GM21528 (cell line): ENCODE measurements at regions not wholly inside any gene's neighbourhood (a gene's known extent, or its start where the extent isn't known, plus 50 kb on each side); places are given as distances from the start of the nearest gene placed in this dataset.
"Not testable (repeated sequence)": the region's sequence is repeated elsewhere in the genome, so short reads cannot be mapped to it uniquely, and the experiment has no call there.

Source experiments
- ATAC-seq: cut with Tn5 transposase; IDR thresholded peaks from one replicate; pipeline ENCODE4 v1.9.1; 2021; ENCODE audit warnings: mild to moderate bottlenecking, moderate library complexity; ENCODE audit not compliant: unreplicated experiment, low FRiP score

GRCh38 chr7:16933296-16934279 lies 51.8 kb upstream of the AGR3 start:
- ATAC-seq, result no peak

DNA sequence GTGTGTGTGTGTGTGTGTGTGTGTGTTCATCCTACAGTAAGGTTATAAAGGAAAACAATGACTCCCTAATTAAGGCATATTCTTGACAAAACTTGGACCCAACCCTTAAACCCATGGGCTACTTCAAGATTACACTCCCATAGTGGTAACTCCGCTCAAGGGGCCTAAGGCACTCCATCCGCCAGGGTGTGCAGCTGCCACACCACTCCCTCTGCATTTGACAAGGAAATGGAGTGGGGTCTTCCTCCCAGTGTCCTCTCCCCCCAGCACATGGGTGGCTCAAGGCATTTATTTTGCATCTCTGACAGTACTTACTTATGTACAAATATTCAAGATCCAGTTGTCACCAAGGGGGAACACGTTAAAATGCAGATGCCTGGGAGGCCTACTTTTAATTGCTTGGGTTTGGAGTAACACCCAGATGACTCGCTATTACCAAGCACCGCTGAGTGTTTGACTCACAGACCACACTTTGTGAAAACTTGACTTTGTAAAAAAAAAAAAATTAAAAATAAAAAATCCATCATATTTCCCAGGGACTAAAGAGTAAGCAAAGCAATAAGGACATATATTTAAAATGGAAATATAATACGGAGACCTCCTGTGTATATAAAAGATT lies 53.0 kb upstream of the AGR3 start:
- ATAC-seq, result no peak

- ATAC-seq, result no peak
Measured at GRCh38 chr7:16935341-16935735, 53.6 kb upstream of the AGR3 start.

- no peak for ATAC-seq
Measured at GRCh38 chr7:16936626-16937422, 55.0 kb upstream of the AGR3 start.

DNA sequence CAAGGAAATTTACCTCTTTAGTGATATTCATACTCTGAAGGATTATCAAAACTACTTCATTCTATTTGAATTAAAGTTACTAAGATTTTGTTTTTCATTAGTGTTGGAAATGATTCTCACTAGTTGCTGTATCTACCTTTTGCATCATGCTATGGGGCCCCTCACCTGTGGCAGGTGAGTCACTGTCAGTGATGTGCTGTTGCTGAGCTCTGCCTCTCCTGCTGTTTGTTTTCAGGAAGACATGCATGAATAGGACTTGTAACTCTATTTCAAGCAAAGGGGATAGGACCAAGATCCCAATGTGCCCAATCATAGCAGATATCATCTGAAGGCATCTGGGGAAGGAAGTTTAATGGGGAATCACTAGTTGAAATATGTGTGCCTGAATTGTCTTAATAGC lies 57.4 kb upstream of the AGR3 start:
- ATAC-seq, result no peak

- no peak for ATAC-seq
Measured at GRCh38 chr7:16940776-16941175, 59.0 kb upstream of the AGR3 start.

- ATAC-seq, result no peak
Measured at GRCh38 chr7:16942929-16943509, 61.2 kb upstream of the AGR3 start.

DNA sequence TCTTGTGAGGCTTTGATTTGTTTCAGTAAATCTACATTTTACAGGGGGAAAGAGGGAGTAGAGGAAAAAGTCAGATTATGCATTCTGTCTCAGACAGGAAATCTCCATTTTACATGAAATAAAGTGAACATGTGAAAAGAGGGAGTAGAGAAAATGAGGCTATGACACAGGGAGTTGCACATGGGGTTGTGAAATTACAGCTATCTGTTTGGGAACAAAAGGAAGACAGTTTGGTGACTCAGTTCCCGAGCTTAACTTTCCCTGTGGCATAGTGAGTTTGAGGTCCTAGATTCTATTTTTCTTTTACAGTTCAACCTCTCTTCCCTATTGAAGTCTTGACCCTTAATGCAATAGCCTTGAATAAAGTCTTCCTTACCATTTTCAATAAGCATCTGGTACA lies 63.2 kb upstream of the AGR3 start:
- no peak for ATAC-seq

DNA sequence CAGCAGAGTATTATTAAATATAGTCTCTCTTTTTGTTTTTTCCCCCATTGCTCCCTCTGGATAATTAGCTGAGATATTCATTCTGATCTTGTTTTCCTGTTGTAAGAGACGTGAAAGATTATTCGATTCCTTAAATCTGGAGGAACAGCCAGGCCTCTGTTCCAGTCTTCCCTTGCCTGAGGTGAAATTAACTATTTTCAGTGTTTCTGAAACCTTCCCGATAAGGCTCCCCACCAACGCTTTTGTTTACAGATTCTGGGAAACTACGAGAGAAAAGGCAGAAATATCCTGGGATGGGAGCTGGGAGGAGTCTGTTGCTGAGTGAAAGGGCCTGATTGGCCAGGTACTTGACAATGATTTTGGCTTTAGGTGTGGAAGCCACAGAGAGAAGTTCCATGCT lies 63.6 kb upstream of the AGR3 start:
- ATAC-seq, result no peak

GRCh38 chr7:16948110-16948509 lies 66.3 kb upstream of the AGR3 start:
- not testable (repeated sequence) for ATAC-seq

- no peak for ATAC-seq
Measured at GRCh38 chr7:16951483-16952080, 69.8 kb upstream of the AGR3 start.

DNA sequence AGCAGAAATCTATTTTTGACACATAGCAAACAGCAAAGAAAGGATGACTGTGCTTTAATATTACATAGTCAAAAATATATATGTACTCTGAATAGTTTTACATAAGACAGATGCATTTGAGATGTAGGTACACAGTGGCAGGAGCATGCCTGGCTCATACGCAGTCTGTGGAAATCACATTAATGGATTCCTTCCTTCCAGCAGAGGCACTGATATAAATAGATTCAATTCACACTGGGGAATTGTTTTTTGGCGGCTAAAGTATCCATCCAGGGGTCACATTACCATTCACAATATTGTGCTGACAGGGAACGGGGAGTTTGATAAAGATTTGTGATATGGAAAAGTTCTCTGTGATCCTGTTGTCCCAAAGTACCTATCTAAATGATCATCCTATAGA lies 72.5 kb upstream of the AGR3 start:
- no peak for ATAC-seq

DNA sequence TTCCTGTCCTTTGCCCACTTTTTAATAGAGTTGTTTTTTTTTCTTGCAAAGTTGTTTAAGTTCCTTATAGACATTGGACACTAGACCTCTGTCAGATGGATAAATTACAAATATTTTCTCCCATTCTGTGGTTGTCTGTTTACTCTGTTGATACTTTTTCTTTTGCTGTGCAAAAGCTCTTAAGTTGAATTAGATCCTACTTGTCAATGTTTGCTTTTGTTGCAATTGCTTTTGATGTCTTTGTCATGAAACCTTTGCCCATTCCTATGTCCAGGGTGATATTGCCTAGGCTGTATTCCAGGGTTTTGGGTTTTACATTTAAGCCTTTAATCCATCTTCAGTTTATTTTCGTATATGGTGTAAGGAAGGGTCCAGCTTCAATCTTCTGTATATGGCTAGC lies 76.9 kb upstream of the AGR3 start:
- no peak for ATAC-seq

DNA sequence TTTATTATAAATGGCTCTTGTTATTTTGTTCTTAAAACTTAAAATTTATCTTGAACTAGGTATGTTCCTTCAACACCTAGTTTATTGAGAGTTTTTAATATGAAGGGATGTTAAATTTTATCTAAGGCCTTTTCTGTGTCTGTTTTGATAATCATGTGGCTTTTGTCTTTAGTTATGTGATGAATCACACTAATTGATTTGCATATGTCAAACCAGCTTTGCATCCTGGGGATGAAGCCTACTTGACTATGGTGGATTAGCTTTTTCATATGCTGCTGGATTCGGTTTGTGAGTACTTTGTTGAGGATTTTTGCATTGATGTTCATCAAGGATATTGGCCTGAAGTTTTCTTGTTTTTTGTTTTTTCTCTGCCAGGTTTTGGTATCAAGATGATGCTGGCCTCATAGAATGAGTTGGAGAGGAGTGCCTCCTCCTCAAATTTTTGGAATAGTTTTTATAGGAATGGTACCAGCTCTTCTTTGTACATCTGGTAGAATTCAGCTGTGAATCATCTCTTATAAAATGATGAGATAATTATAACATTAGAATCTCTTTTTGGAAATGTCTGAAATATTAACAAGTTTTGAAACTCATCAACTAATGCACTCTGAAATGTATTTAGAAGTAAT lies 78.7 kb upstream of the AGR3 start:
- ATAC-seq, result no peak

DNA sequence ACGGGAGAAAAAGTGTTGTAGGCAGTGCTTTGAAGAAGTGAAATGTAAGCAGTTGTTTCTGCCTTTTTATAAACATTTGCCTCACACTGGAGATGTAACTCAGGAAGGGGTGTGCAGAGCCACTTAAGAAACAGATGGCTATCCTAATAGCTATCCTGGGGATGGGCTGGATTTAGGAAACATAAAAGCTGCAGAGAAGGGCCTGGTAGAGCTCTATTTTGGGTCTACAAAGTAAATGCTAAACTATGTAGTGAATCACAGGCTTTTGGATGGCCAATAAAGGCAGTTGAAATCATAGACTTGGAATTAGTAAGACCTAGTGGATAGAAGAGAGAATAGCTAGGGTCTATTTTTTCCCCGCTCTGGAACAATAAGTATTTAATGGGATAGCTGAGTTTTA lies 79.9 kb upstream of the AGR3 start:
- no peak for ATAC-seq

GRCh38 chr7:16963044-16963443 lies 81.3 kb upstream of the AGR3 start:
- no peak for ATAC-seq

GRCh38 chr7:16965697-16966096 lies 83.9 kb upstream of the AGR3 start:
- not testable (repeated sequence) for ATAC-seq

DNA sequence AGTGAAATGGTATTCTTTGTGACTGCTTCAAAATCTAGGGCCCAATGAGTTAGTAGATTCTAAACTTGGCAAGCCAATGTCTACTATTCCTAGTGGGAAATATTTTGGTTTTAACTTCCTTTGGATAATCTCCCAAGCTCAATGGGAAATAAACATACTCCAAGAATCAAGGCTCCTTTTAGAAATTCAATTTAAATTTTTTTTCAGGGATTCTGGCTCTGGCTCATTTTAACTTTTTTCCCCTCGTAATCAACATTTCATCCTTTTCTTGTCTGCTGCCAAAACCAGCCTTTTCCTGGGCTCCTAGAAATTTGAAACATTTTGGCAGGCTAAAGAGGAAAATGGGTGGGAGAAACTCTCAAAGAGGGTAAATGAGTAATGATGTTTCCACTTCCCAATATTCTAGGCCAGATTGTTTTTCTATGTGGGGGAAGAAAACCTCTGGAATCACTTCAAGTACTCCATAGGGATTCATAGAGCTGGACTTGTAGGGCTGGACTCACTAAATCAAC lies 85.6 kb upstream of the AGR3 start:
- no peak for ATAC-seq

DNA sequence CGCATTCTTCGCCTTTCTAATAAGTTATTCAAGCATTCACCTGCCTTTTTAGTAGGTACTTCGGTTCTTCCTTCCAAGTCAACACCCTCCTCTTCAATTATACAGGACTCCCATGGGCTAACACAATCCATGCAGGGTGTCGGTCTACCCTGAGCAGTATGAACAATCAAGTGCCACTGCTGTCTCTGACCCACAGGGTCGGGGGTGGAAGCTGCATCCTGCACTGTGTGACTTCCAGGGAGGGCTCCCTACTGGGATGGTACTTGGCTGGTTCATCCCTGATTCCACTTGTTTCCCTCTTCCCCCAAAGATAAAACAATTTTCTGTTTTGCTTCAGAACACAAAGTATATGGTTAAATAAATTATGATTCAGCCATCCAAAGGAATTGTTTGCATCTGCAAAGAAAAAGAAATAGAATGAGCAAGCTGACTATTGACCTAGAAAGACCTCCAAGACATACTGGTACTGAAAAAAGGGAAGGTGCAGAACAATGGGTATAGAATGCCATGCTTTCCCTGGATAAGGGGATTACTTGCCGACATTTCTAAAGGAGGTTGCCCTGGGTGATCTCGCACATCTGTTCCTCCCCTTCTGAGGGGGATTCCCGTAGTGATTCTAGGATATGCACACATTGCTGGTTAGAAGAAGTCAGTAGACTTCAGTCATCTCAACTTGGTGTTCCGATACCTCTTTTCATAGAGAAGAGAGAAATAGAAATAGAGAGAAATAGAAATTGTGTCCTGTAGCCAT lies 89.1 kb upstream of the AGR3 start:
- ATAC-seq, result no peak
